NCI-H187 treated with DMSO at 0.1 percent for 48 hours (cell line): ENCODE measurements at regions not wholly inside any gene's neighbourhood (a gene's known extent, or its start where the extent isn't known, plus 50 kb on each side); places are given as distances from the start of the nearest gene placed in this dataset.
A peak's percentile ranks its signal among the peaks of the same experiment; 100 is the strongest.

ENCODE experiments used
- DNase-seq: peaks from one replicate; lab custom pipeline; 2025; lab: John Stamatoyannopoulos, UW

DNA sequence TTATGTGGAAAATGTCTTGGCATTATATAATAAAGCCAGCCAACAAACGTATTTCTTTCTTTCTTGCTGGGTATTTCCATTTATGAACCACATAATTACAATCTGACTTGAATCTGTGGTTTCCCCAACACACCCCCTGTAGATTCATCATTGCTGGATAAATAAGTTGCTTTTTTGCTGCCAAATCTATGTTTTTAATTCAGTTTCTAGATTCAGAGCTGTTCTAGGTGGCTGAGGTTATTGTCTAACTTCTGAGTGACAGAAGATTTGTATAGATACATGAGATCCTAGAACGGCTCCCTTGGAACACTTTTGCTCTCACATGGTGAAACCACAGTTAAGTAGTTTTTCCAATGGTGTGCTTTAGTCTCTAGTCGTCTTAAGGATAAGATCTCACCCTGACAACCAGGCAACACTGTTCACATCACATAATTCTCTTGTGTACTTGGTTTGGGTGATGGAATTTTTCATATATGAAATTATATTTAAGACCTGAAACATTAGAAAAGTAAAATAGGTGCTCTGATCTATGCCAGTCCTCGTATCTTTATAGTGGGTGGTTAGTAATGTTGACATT, 239.1 kb downstream of the KLF12 start:
- no peak for DNase-seq

DNA sequence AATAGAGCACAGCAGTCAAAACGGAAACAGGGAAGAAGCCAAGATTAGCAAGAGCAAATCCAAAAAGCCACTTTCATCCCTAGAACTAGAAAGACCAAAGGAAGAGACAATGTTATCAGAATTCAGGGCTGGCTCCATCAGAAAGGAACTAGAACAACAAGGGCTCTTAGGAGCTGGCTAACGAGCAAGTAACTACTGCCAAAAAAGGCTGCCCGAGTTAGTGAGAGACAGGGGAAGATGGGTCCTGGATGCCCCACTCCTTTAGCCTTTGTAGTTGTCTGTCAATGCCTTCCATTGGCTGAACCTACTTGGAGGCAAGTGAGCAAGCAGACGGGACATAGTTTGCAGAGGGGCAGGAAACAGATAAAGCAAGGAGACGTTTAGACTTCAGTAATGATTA, 240.4 kb downstream of the KLF12 start:
- no peak for DNase-seq

DNA sequence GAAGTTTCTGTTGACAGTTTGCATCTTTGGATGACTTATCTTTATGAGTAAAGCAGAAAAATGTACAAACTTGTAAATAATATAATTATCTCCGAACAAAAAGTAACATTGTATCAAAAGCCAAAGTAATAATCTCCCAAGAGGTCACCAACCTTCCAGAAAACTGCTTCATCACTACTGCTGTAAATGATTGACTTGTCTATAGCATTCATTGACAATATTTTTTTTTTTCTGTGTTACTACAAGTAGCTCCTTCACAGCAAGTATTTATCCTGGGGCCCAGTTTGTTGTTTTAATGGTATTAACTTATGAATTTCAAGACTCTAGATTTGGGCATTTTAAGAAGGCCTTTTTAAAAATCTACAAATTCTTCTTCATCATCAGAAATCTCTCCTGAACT, 242.4 kb downstream of the KLF12 start:
- DNase-seq: no peak

DNA sequence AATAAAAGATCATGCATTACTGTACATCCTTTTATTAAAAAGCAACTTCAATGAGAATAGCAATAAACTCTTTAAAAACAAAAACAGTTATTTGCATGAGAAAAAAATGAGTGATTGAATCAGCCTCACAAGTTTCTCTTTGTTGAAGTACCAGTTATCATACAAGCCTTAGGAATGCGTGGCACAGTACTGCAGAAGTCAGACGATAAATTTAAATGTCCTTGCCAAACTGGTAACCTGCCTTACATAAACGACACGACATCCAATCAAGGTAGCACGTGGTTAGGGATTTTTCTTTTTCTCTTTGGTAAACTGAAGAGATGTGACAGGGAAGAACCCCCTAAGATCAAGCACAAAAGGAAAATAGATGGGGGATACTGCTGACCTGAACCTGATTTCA, 251.0 kb downstream of the KLF12 start:
- DNase-seq: no peak

DNA sequence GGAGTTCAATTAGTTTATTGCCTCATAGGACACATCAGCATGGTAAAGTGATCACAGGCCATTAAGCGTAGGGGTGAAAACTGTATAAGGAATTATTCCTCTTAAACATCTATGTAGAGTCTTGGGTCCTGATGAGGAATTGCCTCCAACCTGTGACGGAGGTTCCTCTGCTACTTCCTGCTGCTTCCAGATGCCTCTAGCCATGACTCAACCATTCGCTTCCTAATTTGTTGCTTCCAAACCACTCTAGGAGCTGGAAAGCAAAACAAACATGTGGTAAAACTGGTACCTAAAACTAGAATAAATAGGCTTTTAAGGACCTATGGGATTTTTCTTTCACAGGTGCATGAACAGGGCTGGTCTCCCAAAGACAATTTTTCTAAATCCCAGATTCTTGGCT, 253.8 kb downstream of the KLF12 start:
- DNase-seq: no peak

DNA sequence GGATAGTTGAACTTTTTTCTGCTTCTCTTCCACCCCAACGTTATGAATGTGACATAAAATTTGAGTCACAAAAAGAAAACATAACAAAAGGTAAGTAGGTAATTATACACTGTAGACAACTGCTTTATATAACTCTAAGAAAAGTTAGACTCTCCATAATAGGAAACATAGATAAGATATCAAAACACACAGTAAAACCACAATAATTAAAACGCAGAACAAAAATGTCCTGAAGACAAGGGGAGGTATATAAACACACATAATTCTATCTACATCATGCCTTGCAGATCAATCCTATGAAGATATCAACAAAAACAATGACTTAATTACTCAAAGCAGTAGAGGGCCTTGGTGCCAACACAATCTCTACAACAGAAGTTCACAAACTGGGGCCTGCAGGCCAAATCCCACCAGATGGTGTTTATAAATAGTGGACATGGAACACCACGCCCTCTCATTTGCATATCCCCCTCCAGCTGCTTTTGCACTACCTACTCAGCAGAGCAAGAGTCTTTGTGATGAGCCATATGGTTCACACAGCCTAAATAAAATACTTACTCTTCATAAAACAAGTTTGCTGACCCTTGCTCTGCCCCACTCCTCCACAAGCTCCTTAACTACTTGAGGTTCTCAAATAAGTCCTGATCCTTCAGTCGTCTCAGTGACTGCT, 254.7 kb downstream of the KLF12 start:
- no peak for DNase-seq

DNA sequence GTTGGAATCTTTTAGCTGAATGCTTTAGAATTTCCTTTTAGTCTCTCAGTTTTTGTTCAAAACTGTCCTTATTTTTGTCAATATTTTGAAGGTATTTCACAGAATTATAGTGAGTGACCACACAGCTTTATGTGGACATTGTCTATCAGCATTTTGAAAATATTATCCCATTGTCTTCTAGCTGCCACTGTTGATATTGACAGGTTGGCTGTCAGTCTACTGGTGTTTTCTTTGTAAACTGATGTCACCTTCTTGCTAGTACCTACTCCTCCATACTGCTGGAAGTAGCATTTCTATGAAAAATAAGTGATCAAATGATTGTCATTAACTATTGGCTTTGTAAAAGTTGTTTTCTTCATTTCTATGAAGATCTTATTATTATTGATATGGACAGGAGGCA, 256.8 kb downstream of the KLF12 start:
- DNase-seq: no peak

DNA sequence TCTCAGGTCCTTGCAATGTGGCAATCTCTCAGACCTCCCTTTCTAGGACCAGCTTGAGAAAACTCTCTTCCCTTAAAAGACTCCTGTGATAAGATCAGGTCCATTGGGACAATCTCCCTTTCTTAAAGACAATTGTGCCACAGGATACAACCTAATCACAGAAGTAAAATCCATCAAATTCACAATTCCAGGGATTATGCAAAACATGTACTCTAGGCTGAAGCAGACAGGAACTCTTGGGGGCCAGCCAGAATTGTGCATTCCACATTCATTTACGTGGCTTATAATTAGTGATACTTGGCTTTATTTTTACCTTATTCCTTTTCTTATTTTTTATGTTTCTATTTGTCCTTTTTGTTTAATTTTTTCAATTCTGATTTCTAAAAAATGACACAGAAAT, 257.9 kb downstream of the KLF12 start:
- DNase-seq: no peak

DNA sequence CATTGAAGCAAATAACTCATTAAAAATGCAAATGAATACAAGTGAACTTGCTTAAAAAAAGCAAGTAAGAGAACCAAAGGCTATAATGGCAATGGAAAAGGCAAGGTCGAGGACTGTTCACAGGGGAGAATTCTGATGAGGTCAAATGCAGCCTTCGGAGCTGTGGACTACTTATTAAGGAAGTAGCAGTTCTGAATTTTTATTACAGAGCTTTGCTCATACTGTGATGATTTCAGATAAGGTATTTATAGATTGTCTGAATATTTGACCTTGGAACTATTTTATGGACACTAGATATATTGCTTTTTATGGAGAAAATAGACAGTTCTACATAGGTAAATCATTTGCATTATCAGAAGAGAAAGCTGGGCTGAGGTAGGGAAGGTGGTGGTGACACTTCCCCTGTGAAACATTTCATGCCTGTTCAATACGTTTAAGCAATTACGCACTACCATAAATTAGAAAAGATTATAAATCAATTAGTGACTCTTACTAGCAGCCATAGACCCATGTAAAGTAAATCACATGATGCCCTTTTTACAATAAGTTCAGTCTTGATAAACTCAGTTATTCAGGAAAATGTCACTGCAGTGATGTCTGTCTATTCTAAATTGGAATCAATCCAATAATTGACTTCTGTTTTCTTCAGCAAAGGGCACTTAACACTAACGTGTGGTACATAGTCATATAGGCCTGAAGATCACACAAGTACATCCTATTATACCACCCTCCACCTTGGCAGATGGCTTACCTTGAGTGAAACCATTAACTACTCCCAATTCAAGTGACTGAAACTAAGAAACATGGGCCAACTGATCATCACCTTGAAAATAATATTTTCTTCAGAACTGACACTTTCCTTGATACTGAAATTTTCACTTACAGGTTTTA, 260.0 kb downstream of the KLF12 start:
- peak; percentile 6 for DNase-seq

DNA sequence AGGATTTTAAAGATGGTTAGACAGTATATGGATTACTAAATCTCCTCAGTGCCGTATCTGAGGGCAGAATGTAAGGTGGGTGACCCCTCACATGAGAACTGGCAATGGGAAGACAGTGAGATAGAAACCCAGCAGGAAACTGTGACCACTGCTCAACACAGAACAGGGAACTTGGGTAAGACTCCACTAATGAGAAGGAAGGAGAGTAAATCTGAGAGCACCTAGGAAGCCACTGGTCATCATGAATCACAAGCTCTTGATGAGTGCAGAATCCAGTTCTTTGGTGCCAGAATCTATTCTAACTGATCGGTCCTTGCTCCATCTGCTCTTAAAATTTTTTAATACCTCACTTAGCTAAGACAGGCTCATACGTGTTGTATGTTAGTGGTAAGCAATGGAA, 261.8 kb downstream of the KLF12 start:
- DNase-seq: no peak

DNA sequence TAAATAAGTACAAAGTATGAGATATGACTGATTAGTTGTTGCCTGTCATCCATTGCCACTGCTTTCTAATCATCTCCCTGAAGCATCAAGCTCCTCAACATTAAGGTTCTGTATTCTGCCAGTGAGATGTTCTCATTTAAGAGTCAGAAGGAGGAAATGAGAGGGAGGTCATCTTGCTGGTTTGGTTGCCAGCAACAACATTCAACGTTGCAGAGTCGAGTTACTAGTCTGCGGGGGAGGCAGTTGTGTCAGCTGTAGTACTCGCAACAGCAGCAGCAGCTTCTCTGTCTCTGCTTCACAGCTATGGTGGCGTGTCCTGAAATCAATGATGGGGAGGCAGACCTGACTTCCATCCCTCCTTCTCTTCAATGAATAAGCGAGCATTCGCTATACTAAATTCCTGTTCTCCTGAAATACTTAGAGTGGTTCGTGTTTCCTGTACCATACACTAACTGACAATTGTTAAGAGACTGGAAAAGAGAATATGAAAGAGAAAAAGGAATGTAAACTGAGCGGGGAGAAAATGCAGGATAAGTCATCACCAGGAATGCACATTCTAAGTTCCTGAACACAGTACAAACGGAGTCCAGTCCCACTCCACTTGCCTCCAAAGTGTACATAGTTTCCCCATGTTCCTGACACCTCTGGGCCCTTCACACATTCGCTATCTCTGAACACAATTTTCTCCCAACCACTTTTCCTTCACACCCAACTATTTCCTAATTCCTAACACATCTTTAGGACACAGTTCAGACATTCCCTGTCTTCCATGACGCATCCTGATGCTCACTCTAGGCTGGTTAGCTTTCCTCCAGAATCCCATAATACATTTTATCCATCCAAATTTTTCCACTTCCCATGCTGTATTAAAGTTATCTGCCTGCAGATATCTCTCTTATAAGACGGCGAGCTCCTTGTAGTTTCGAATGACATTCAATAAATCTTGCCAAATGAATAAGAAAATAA, 263.0 kb downstream of the KLF12 start:
- DNase-seq: no peak

DNA sequence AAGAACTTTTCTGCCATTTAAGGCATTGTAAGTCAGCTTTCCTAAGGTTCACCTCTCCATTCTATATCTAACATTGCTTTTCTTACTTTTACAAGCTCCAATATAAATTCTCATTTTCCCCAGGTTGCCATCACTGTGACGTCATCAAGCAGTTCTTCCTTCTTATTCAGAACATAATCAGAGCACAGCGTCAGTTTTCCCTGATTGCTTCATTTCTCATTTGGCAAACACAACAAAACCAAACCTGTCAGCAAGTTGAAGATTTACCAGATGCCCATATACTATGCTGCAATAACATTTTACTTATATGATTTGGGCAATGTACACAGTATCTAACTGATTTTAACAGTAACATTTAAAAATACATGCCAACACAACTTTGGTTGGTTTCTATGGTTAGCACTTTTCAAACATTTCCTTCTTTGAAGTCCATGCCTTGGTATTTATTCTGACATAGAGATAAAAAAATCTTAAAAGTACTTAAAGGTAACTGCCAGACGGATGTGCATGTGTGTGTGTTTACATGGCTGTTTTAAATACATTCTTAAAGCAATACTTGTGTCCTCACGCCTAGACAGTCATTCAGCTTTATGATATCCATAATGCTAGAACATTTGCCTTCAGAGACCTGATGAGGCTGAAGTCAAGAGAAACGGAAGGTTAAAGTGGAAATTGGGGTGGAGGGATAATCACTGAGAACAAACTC, 264.0 kb downstream of the KLF12 start:
- no peak for DNase-seq

DNA sequence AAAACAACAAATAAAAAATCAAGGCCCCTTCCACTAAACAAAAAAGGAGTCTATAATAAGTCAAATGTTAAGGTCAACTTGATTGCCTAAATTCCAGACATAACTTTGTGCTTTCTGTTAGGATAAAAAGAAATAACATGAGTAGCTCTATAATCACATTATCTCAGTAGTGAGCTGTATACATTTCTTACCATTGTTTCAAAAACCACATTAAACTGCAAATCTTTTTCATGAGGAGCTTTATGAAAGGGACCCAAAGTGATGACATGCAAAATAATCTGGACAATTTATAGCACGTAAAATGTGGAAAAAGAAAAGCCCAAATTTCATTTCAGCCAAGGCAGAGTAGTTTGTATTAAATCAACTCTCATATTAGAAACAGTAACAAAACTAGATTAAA, 269.2 kb downstream of the KLF12 start:
- DNase-seq: no peak

DNA sequence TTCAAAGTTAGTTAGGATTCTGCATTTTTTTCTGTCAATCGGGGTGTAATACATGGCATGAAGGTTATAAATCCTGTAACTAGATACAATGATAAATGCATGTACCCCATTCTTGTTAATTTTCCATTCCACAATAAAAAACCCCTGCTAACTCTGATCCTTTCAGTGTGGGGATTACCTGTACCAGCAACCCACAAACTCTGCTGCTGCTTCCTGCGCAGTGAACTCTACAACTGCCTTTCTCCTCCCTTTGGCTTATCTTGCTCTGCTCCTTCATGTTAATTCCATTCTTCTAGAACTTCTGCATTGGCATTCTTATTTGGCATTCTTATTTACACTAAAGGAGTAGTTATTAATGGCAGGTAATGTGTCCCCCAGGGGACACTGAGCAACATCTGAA, 273.1 kb downstream of the KLF12 start:
- no peak for DNase-seq

DNA sequence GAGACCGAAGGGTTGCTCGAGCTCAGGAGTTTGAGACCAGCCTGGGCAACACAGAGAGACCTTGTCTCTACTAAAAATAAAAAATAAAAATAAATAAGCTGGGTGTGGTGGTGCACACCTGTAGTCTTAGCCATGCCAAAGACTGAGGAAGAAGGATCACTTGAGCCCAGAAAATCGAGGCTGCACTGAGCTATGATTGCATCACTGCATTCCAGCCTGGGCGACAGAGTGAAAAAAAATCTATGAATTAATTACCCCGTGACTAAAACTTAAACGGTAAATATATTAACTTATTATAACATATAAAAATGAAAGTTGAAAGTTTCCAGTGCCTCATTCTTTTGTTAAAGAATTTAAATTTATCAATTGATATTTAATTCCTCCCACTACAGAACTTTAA, 273.7 kb downstream of the KLF12 start:
- DNase-seq: no peak

DNA sequence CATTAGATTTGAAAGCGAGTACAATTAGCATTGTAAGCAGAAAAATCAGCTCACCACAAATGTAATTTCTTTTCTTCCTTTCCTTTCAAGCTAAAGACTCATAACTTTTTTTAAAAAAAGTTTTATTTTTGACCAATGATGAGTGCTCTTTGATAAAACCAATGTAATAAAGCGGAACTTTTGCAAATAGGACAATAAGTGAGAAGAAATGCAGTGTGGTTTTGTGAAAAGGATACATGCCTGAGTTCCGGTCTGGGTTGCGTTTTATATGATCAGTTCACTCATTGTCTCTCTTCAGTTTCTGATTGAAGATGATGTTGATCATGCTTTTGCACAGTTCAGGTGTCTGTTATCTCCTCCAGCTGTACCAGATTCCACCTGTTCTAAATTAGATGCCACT, 274.4 kb downstream of the KLF12 start:
- DNase-seq: no peak

DNA sequence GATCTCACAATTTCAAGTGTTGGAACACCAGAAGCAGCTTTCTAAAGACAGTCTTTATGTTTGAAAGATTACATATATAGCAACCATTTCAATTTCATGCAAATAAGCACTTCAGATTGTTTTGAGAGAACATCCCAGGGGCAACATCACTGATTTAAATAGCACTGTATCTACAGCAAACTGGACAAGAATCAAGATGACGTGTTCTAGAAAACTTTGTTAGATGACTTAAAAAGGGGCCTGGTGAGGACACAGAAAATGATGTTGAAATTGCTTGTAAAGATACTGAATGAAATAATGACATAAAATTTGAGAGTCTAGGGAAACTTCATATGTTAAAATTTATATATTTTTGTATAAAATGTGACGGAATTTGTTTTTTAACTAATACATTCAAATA, 277.1 kb downstream of the KLF12 start:
- DNase-seq: no peak

DNA sequence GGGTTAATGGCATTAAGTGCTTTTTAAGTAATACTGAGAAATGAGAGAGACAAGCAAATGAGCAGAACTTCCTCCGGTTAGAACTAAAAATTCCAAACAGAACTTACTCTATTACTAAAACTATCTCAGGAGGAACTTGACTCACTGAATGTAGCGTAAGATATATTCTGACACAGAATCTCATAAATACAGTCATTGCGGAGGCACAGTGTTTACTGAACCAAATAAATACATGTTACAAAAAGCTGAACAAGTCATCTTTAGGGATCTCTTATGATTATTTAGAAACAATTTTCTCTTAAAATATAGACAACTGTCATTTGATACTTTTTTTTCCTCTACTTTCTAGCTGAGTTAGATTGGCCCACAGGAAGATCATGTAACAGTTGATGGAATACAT, 283.1 kb downstream of the KLF12 start:
- DNase-seq: no peak

DNA sequence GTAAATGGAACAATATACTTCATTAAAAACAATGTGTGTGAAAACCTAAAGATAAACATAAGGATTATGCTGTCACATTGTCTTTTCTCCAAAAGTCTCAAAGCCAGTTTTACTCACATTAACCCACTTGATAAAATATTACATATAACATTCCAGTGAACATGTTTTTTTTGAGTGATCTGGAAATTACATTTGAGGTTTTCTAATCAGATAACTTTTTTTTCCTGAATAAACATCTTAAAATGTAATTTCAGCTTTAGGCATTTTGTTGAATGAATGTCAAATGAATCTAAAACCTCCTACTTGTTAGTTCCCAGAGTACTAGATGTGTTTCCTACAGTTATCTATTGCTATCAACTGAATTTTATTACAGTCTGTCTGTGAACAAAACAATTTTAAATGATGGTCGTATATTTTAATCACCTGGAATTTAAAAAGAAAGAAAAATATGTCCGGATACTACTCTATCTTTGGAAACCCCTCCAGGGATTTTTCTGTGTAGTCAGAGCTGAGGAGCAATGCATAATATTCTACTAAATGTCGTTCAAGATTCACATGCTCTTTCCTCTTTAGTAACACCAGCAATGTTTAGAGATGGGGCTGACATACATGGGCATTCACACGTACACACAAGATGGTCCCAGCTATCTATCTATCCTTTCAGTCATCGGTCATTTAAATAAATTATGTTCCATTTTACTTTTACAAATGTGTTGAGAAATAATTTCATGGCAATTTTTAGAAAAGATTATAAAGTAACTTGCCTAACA, 283.9 kb downstream of the KLF12 start:
- DNase-seq: no peak

DNA sequence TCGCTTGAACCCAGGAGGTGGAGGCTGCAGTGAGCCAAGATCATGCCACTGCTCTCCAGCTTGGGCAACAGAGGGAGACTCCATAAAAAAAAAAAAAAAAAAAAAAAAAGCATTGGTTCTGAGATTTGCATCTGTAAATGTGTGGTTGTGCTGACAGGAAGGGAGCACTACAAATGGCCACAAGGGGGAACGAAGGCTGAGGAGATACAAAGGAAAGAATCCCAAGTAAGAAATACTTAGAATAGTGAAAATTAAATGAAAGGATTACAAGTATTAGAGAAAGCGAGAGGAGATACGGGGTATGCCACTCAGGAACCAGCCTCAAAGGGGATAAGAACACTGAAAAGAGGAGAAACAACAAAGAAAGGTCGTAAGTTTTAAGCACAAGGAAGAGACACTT, 284.9 kb downstream of the KLF12 start:
- no peak for DNase-seq

DNA sequence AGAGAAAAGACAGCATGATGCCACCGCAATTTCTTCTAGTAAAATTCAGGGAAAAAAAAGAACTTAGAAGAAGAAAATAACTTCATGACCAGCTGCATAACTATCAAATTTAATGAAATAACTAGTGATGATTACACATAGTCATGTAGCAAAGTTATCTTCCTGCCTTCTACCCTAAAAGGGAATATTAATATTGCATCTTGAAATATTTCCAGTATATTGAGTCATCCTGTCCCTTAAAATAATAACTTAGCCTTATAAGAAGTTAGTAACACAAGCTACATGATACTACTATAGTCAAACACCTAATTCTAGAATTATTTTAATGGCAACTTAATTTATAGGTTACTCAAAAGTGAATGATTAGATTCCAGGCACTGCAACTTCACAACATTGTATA, 289.2 kb downstream of the KLF12 start:
- no peak for DNase-seq
